Activated CD4-positive, alpha-beta T cell treated with anti-CD3 and anti-CD28 coated beads, Interleukin-2, Interleukin-6, amounts not matched to agents 100 ng/mL and 50 ng/mL, durations not matched to agents 16 hours and 8 hours (primary cell): ENCODE measurements at regions not wholly inside any gene's neighbourhood (a gene's known extent, or its start where the extent isn't known, plus 50 kb on each side); places are given as distances from the start of the nearest gene placed in this dataset.

Source experiments
- DNase-seq: peaks from one replicate; pipeline ENCODE4 v3.0.0-alpha.2; 2020

DNA sequence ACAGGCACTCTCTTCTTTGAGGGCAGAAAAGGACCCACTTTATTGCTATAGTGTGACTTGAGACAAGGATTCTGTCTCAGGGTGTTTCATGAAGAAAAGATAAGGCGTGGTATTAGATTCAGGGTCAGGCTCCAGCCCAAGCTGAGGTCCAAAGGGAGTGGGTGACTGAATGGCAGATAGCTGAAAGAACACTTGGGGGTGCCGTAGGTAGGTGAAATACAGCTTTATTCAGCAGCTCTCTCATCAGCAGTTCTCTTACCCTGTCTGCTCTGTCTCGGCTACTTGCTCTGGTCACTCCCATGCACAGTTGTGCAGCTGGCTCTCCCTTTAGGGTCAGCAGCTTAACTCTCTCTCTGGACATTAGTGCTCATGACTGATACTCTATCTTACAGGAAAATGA lies 379.9 kb downstream of the LPIN1 start:
- no peak for DNase-seq

GRCh38 chr2:12127638-12128037 lies 381.2 kb downstream of the LPIN1 start:
- no peak for DNase-seq

DNA sequence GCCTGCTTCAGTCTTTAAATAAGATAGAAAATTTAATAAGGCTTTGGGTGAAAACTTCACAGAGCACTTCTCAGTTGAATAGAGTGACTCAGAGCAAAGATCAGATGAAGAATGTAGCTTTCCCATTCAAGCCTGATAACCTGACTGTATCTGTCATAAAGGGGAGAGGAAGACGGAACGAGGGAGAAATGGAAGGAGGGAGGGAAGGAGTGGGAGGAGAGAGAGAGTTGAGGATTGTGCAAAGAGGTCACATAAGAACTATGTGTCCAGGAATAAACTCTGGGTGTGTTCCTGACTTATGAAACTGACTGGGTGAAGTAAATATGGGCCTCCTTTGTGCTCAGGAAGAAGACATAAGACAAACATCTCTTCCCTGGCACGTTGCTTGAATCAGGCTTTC lies 385.5 kb downstream of the LPIN1 start:
- no peak for DNase-seq

DNA sequence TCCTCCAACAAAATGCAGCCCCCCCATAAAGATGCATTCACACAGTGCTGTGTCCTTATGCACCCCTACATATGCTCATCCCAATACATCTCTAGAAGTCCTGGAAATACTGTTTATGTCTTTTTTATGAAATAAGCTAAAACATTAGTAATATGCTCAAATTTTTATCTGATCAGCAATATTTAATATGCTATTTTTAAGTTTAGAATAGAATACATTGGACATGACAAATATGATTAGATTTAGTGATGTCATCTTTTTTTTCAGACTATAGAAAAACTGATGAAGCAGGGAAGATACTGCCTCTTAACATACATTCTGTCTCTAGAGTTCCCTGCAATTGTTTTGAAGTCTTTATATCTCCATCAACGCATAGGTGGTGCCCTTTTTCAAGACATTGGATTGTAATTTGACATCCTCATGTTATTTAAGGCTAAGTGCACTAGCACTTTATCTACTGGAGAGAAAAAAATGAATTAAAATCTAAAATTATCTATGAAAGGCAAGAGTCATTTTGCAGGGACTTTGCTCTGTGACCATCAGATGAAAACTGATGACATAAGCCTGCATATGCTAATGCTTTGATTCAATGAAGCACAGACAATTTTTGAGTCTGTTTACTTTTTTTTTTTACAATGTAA lies 395.3 kb downstream of the LPIN1 start:
- DNase-seq: no peak

- no peak for DNase-seq
Measured at GRCh38 chr2:12151716-12152115, 405.3 kb downstream of the LPIN1 start.

- no peak for DNase-seq
Measured at GRCh38 chr2:12152888-12153287, 406.5 kb downstream of the LPIN1 start.

DNA sequence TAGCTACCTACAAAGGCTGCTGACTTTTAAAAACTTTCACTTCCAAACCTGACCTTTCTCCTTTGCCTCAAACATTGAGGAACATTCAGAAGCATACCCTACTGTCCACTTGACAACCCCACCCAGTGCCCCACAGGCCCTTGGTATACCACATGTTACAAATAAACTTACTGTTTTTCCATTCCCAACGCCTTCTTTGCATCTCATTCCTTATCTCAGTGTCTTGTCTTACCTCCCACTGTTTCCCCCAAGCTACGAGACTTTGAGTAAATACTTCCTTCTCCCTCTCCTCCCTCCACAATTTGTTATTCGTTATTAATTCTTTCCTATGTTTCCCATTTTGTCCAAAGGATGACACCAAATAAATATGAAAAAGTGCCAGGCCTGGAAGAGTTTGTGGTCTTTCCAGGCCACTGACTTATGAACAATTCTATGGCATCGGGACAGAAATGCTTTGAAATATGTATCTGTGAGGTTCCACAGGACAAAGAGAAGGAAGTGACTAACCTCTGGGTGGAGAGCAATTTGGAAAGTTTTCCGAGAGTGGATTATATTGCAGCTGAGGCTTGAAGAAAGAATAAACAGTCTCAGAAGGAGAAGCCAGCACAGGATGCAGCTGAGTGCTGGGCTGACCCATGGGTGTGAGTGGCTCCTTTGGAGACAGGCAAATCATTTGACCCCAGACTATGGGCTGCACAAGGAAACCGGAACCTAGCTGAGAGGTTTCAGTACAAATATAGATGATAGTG lies 409.0 kb downstream of the LPIN1 start:
- DNase-seq: no peak

DNA sequence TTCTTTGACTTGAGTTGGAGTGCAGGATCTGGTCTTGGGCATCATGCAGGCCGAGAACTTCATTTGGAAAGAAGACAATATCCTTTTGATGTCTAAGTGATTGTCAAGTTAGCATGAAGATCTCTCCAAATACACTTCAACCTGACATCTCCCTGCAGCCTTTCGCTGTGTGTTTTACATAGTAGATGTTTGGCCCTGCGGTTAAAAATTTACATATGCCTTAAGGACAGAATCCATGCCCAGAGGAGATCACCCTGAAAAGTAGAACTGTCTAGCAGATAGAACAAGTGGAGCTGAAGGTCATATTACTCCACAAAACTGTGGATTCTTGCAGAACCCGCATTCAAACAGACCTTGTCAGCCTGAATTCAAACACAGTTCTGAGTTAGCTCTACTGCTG lies 409.9 kb downstream of the LPIN1 start:
- no peak for DNase-seq

DNA sequence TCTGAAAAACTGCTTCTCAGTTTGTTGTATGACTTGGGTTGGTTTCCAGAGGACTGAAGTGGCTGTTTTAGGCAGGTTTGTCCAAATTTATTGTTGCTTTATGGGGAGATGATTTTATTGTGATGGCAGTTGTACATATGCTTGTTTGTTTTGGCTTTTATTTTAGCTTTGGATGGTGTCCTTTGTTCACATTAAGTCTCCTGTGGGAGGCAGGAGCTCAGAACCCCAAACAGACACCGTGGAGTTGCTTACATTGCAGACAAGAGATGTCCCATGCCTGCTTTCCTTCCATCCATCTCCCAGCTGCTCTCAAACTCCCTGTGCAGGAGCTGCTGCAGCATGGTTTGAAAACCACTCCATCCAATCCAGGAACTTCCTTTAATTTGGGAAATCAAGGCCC lies 414.7 kb downstream of the LPIN1 start:
- no peak for DNase-seq

GRCh38 chr2:12162269-12163247 lies 416.1 kb downstream of the LPIN1 start:
- no peak for DNase-seq

DNA sequence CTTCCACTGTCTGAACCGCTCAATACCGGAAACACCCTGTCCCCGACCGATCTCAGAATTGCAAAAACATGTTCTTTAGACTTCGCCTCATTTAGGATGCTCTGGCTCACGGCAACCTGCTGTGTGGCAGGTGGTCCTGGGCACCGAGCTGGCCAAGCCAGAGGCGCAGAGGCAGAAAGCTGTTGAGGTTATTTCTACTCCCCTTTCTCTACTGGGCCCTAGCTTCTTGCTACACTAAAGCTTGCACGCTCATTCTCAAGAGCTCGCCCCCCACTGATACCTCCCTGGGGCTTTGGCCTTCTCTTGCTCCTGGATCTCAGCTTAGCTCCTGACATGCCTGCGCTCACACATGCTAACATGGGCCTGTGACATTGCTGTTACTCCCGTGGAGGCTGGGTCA lies 417.4 kb downstream of the LPIN1 start:
- DNase-seq: no peak

DNA sequence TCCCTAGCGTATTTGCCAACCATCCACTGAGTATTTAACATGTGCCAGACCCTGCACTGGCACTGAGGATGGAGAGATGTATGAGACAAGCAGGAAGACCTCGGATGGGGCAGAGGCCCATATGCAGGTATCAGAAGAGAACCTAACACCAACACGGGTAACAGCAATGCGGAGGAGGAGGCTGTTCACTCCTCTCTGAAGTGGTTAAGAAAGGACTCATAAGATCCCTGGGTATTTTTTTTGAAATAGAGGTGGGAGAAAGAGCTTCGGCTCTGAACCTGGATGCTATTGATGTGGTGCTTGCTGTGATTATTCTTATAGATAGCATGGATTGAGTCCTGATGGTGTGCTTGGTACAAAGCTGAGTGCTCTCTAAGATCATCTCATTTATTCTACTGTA lies 418.3 kb downstream of the LPIN1 start:
- DNase-seq: no peak

DNA sequence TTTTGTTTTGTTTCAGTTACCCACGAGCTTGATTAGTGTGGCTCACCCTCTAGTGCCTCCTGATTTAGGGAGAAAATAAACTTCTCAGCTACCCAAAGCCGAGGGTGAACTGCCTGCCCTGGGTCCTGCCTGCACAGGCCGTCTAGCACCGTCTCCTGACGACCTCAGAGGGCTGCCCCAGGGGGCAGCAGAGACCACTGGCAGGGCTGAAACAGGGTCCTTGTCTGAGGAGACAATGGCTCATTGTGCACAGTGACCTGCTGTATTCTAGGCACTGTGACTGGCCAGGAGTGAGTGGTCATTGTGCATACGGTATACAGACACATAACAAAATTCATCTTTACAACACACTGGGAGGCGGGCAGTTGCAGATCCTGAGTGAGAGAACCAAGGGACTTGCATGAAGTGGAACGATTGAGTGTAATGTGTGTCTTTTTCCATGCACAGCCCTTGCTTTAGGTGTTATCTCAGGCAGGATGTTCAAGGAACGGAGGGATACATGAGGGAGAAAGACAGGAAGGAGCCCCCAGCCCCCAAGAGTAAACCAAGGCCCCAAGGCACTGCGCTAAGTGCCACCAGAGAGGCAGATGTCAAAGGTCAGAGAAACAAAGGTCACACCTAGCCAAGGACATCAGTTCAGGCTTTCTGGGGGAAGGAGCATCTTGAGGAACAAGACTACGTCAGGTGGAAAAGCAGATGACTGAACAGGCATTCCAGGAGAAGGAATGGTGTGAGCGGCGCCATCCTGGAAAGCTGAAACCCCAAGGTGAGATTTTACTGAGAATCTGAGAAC lies 421.3 kb downstream of the LPIN1 start:
- peak; percentile 16 for DNase-seq

DNA sequence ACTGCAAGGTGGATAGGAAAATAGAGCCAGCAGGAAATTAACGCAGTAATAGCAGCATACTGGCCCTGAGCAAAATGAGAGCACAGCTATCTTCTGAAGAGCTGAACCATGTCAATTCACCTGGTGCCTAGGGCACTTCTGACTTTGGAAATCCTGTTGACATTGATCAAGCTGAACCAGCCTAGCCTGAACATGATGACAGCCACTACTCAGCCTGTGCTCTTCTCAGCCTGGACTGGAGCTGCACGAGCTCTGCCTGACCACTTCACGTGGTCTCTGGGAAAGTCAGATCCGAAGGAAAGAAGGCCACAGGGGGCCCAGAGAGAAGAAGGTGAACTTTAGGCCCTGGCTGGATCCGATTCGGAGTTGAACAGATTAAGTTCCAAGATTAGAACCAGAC lies 421.9 kb downstream of the LPIN1 start:
- no peak for DNase-seq

GRCh38 chr2:12168791-12169388 lies 422.5 kb downstream of the LPIN1 start:
- DNase-seq: no peak

DNA sequence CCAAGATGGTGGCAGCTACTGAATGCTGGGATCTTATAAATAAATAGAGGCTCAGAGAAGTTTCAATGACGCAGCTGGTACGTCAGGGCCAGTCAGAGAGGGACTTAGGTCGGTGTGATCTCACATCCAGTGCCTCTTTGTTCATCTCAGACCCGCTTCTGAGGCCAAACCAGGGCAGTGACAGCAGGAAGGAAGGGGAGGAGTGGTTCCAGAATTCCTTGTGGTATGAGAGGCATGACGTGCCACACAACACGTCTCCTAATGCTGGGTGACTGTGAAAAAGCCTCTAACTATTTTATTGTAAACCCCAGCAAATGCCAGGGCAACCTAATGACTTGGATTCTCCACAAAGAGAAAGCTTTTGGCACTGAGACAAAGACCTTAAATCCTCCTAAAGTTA lies 423.3 kb downstream of the LPIN1 start:
- DNase-seq: no peak

GRCh38 chr2:12170121-12170520 lies 423.7 kb downstream of the LPIN1 start:
- no peak for DNase-seq

DNA sequence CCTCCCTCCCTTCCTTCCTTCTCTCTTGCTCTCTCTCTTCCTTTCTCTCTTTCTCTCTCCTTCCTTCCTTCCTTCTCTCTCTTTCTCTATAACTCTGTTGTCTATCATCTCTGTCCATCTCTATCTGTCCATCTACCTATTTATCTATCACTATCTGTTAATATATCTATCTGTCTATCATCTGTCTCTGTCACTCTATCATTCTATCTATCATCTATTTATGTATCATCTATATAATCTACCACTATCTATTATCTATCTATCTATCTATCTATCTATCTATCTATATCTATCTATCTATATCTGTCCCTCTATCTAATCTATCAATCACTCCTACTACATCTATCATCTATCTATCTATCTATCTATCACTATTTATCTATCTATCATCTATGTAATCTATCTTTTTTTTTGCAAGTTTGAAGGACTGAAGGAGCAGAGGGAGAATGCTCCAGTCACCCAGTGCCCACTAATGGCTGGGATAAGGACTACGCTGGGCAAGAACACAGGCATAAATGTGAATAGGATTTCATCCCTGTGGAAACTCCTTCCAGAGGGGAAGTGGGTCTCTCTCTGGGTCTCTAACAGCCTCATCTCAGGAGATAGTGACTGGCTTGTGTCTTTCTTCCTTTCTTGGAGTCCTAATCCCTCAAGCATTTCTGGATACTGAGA lies 427.0 kb downstream of the LPIN1 start:
- DNase-seq: no peak

- no peak for DNase-seq
Measured at GRCh38 chr2:12173943-12174340, 427.5 kb downstream of the LPIN1 start.

DNA sequence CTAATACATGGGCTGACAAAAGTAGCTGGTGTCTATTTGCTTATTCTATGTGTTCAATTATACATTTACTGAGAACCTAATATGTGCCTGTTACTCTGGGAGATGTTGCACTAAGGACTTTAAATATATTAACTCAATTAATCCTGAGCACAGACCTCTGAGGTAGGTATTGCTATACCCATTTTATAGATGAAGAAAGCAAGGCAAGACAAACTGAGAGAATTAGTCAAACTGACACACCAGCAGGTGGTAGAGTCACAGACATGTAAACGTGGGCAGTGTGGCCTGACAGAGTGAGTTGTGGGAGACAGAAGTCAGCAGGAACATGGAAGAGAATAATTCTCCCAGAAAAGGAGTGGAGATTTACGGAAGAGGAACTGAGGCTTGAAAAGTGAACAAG lies 428.9 kb downstream of the LPIN1 start:
- no peak for DNase-seq

- DNase-seq: no peak
Measured at GRCh38 chr2:12176623-12177454, 430.4 kb downstream of the LPIN1 start.
